Liver (tissue), 8 donors: ENCODE measurements at regions not wholly inside any gene's neighbourhood (a gene's known extent, or its start where the extent isn't known, plus 50 kb on each side); places are given as distances from the start of the nearest gene placed in this dataset.

ENCODE experiments used
- DNase-seq: peaks from one replicate; pipeline ENCODE4 v3.0.0-alpha.2; 2017; ENCODE audit warnings: low spot score
- H3K27ac ChIP-seq, 2 donors: one replicate each; pipeline ENCODE4 v1.7.0; 2013; ENCODE audit warnings: inconsistent platforms in 2 of 2, low read length in 2 of 2, control low read depth in 1 of 2, low read depth in 1 of 2, mild to moderate bottlenecking in 1 of 2
- H3K27me3 ChIP-seq, 4 donors: one replicate each; pipeline versions ENCODE4 v1.6.1 to v1.7.0; 2013; ENCODE audit warnings: low read length in 3 of 4, inconsistent platforms in 1 of 4, mild to moderate bottlenecking in 1 of 4, moderate library complexity in 1 of 4; ENCODE audit not compliant: control insufficient read depth in 4 of 4, insufficient read depth in 4 of 4
- H3K36me3 ChIP-seq, 4 donors: one replicate each; pipeline versions ENCODE4 v1.6.1 to v1.7.0; 2013; ENCODE audit warnings: low read length in 3 of 4, mild to moderate bottlenecking in 3 of 4, low read depth in 1 of 4, moderate library complexity in 1 of 4; ENCODE audit not compliant: control insufficient read depth in 4 of 4, insufficient read depth in 3 of 4
- H3K4me1 ChIP-seq, 4 donors: one replicate each; pipeline versions ENCODE4 v1.6.1 to v1.7.0; 2013; ENCODE audit warnings: low read length in 3 of 4, mild to moderate bottlenecking in 3 of 4, moderate library complexity in 1 of 4; ENCODE audit not compliant: control insufficient read depth in 4 of 4, insufficient read depth in 4 of 4
- H3K4me3 ChIP-seq, 3 donors: one replicate each; pipeline versions ENCODE4 v1.6.1 to v1.7.0; 2013; ENCODE audit warnings: low read length in 3 of 3, control low read depth in 1 of 3, low read depth in 1 of 3, mild to moderate bottlenecking in 1 of 3
- H3K9ac ChIP-seq, 2 donors: one replicate each; pipeline ENCODE4 v1.7.0; 2013; ENCODE audit warnings: low read length in 2 of 2, mild to moderate bottlenecking in 2 of 2, moderate library complexity in 2 of 2, control low read depth in 1 of 2, low read depth in 1 of 2
- H3K9me3 ChIP-seq, 4 donors: one replicate each; pipeline versions ENCODE4 v1.6.1 to v1.7.0; 2013; ENCODE audit warnings: low read length in 3 of 4; ENCODE audit not compliant: control insufficient read depth in 4 of 4
- CTCF ChIP-seq: fragments of 150-350 bp; IDR thresholded peaks from 2 replicates; pipeline ENCODE4 v1.5.1; 2017; ENCODE audit warnings: improper control_type of control experiment, low read depth, low read length; ENCODE audit not compliant: missing input control
- EGR1 ChIP-seq, 2 donors: IDR thresholded peaks; 2 replicates each; pipeline ENCODE4 v1.6.1; 2016 to 2018; ENCODE audit warnings: antibody characterized with exemption in 2 of 2, low read depth in 2 of 2
- FOXA1 ChIP-seq: IDR thresholded peaks from 2 replicates; pipeline ENCODE4 v1.6.1; 2016; ENCODE audit warnings: antibody characterized with exemption
- FOXA2 ChIP-seq: IDR thresholded peaks from 2 replicates; pipeline ENCODE4 v1.6.1; 2016; ENCODE audit warnings: antibody characterized with exemption
- GABPA ChIP-seq, 2 donors: IDR thresholded peaks in 1 of 2; conservative IDR thresholded peaks in 1 of 2; 2 replicates each; pipeline ENCODE4 v1.6.1; 2016; ENCODE audit warnings: antibody characterized with exemption in 2 of 2, mild to moderate bottlenecking in 1 of 2, moderate library complexity in 1 of 2
- HNF4A ChIP-seq, 2 donors: conservative IDR thresholded peaks; 2 replicates each; pipeline ENCODE4 v1.6.1; 2016; ENCODE audit warnings: antibody characterized with exemption in 2 of 2, mild to moderate bottlenecking in 2 of 2
- HNF4G ChIP-seq: IDR thresholded peaks from 2 replicates; pipeline ENCODE4 v1.6.1; 2016; ENCODE audit warnings: antibody characterized with exemption
- JUND ChIP-seq, 2 donors: IDR thresholded peaks; 2 replicates each; pipeline ENCODE4 v1.6.1; 2016; ENCODE audit warnings: antibody characterized with exemption in 2 of 2
- MAX ChIP-seq: IDR thresholded peaks from 2 replicates; pipeline ENCODE4 v1.6.1; 2016; ENCODE audit warnings: antibody characterized with exemption
- NR2F2 ChIP-seq: IDR thresholded peaks from 2 replicates; pipeline ENCODE4 v1.6.1; 2016; ENCODE audit warnings: antibody characterized with exemption
- RAD21 ChIP-seq, 2 donors: IDR thresholded peaks; 2 replicates each; pipeline ENCODE4 v1.6.1; 2016; ENCODE audit warnings: antibody characterized with exemption in 2 of 2, mild to moderate bottlenecking in 2 of 2
- REST ChIP-seq: IDR thresholded peaks from 2 replicates; pipeline ENCODE4 v1.6.1; 2016; ENCODE audit warnings: antibody characterized with exemption, mild to moderate bottlenecking
- RXRA ChIP-seq, 2 donors: IDR thresholded peaks; 2 replicates each; pipeline ENCODE4 v1.6.1; 2017 to 2018; ENCODE audit warnings: antibody characterized with exemption in 2 of 2, mild to moderate bottlenecking in 1 of 2
- SP1 ChIP-seq: IDR thresholded peaks from 2 replicates; pipeline ENCODE4 v1.6.1; 2018; ENCODE audit warnings: antibody characterized with exemption, mild to moderate bottlenecking
- TAF1 ChIP-seq: conservative IDR thresholded peaks from 2 replicates; pipeline ENCODE4 v1.6.1; 2016; ENCODE audit warnings: antibody characterized with exemption, mild to moderate bottlenecking
- ZBTB33 ChIP-seq: IDR thresholded peaks from 2 replicates; pipeline ENCODE4 v1.6.1; 2016; ENCODE audit warnings: antibody characterized with exemption
- WGBS: extraction: QIAGEN DNeasy Blood & Tissue Kit; methylation state at CpG from one replicate; pipeline ENCODE4 v1.1.7; 2013; 5-methylcytosine and 5-hydroxymethylcytosine counted together
- donor health status: healthy.
- donor health status: healthy.
- donor health status: healthy.
- donor health status: healthy.
- donor health status: healthy.

- H3K27ac ChIP-seq = no peak overlapping the region
- TF ChIP-seq NR2F2 = no peak
- TF ChIP-seq CTCF = no peak
- TF ChIP-seq RXRA (IDR thresholded peaks at IDR 0.05) = no peak
- TF ChIP-seq JUND (IDR thresholded peaks at IDR 0.05) = no peak
- TF ChIP-seq HNF4G = no peak
- TF ChIP-seq EGR1 (IDR thresholded peaks at IDR 0.05; ENCODE audit: low read depth in 2 of 2) = no peak
- no peak for TF ChIP-seq ZBTB33
- no peak for TF ChIP-seq TAF1
- TF ChIP-seq HNF4A (conservative IDR thresholded peaks at IDR 0.05) = no peak
- TF ChIP-seq FOXA2 = no peak
- TF ChIP-seq GABPA (IDR thresholded peaks at IDR 0.05 in 1 of 2, conservative IDR thresholded peaks at IDR 0.05 in 1 of 2) = no peak
- no peak for TF ChIP-seq REST
- no peak for TF ChIP-seq MAX
- no peak for TF ChIP-seq FOXA1
- no peak for TF ChIP-seq SP1
- TF ChIP-seq RAD21 (IDR thresholded peaks at IDR 0.05) = no peak
- no peaks in the 10 kb centered on the region for H3K4me1 ChIP-seq
- H3K27me3 ChIP-seq = no peaks in the 10 kb centered on the region
- H3K4me3 ChIP-seq = no peak overlapping the region
- H3K36me3 ChIP-seq = no peaks in the 10 kb centered on the region
- 81% methylated on average over 9 of the region's 9 CpGs for WGBS
- H3K9ac ChIP-seq = no peak overlapping the region
- DNase-seq = no peak
- no peaks in the 10 kb centered on the region for H3K9me3 ChIP-seq
Measured at GRCh38 chr2:242013771-242014170, 144.2 kb downstream of the RTP5 start.
